GM23338 (cell line): ENCODE measurements at regions not wholly inside any gene's neighbourhood (a gene's known extent, or its start where the extent isn't known, plus 50 kb on each side); places are given as distances from the start of the nearest gene placed in this dataset.

Source experiments
- EZH2 ChIP-seq: fragments of 200-600 bp; sonication (generic); IDR thresholded peaks from one replicate; pipeline ENCODE4 v1.8.0; 2017; ENCODE audit warnings: antibody characterized with exemption, mild to moderate bottlenecking, low read depth; ENCODE audit not compliant: unreplicated experiment
- EZH2phosphoT487 ChIP-seq: fragments of 200-600 bp; sonication (generic); IDR thresholded peaks from one replicate; pipeline ENCODE4 v1.8.1; 2018; ENCODE audit warnings: antibody characterized with exemption; ENCODE audit not compliant: unreplicated experiment
- JUNB ChIP-seq: IDR thresholded peaks from one replicate; pipeline ENCODE4 v1.6.1; 2016; ENCODE audit warnings: antibody characterized with exemption; ENCODE audit not compliant: unreplicated experiment
- POLR2AphosphoS5 ChIP-seq: IDR thresholded peaks from 2 replicates; pipeline ENCODE4 v1.6.1; 2016; ENCODE audit warnings: antibody characterized with exemption, low read depth
- REST ChIP-seq: IDR thresholded peaks from one replicate; pipeline ENCODE4 v1.6.1; 2018; ENCODE audit warnings: antibody characterized with exemption; ENCODE audit not compliant: unreplicated experiment
- ZNF114 ChIP-seq: fragments of 250-450 bp; sonication (Bioruptor Pico); IDR thresholded peaks from 2 replicates; pipeline ENCODE4 v1.5.0; 2020; ENCODE audit warnings: mild to moderate bottlenecking, moderate library complexity
- TF ChIP-seq, protein P1 (sequence below), 2 experiments: fragments of 200-600 bp in 1 of 2; sonication (generic) in 1 of 2; conservative IDR thresholded peaks; 2 replicates each; pipeline versions ENCODE4 v1.5.1 to v1.6.1; 2016 to 2017; ENCODE audit warnings: antibody characterized with exemption in 2 of 2, low read depth in 2 of 2, mild to moderate bottlenecking in 2 of 2, moderate library complexity in 1 of 2

DNA sequence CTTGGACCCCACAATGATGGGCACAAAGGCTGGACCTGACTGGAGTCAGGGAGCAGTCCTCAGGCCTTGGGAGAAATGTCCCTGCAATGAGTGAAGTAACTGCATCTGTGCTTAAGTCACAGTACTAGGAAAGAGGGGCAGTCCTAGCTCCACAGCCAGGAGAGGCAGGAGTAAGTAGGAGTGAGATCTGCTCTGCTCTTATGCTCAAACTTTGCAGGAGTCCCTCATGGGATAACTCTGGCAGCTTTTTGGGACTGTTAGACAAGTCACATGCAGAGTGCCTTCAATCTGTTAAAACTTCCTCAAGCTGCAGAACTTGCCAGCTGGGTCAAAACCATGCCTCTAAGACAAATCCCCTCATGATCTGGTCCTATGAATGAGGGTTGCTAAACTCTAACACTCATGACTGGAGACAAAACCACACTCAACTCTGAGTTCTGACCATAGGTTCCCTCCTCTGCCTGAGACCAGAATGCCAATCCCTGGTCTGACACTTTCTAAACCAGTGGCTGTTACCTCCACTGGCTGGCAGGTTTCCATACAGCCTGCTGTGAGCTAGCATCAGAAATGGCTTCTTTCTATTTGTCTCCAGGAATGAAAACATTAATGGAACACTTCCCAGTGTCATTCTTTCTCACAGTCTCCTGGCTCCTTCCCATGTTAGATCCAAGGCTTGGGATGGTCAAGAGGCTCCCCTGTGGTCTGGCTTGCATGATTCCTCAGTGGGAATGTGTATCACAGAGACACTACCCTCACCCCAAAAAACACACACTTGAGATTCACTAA lies 819.3 kb downstream of the PCDH7 start:
- TF ChIP-seq, protein P1, sequence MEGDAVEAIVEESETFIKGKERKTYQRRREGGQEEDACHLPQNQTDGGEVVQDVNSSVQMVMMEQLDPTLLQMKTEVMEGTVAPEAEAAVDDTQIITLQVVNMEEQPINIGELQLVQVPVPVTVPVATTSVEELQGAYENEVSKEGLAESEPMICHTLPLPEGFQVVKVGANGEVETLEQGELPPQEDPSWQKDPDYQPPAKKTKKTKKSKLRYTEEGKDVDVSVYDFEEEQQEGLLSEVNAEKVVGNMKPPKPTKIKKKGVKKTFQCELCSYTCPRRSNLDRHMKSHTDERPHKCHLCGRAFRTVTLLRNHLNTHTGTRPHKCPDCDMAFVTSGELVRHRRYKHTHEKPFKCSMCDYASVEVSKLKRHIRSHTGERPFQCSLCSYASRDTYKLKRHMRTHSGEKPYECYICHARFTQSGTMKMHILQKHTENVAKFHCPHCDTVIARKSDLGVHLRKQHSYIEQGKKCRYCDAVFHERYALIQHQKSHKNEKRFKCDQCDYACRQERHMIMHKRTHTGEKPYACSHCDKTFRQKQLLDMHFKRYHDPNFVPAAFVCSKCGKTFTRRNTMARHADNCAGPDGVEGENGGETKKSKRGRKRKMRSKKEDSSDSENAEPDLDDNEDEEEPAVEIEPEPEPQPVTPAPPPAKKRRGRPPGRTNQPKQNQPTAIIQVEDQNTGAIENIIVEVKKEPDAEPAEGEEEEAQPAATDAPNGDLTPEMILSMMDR (conservative IDR thresholded peaks at IDR 0.05; ENCODE audit: low read depth in 2 of 2) = no peak
- TF ChIP-seq REST = no peak
- TF ChIP-seq POLR2AphosphoS5 = no peak
- TF ChIP-seq EZH2phosphoT487 = no peak
- TF ChIP-seq EZH2 = no peak
- TF ChIP-seq ZNF114 = no peak
- TF ChIP-seq JUNB = no peak
